Natural killer cell (primary cell): ENCODE measurements at regions not wholly inside any gene's neighbourhood (a gene's known extent, or its start where the extent isn't known, plus 50 kb on each side); places are given as distances from the start of the nearest gene placed in this dataset.

Experiments
- ATAC-seq, 3 donors: fragments of 150-1000 bp in 2 of 3; fragments of 200-7000 bp in 1 of 3; cut with Tn5 transposase; 1 replicate in 1 of 3; 2 replicates in 2 of 3; pipeline ENCODE4 v1.10.0; 2021; ENCODE audit warnings: mild to moderate bottlenecking in 2 of 3, moderate library complexity in 2 of 3
- DNase-seq, 2 donors: peaks; one replicate each; pipeline versions ENCODE4 v3.0.0 to v3.0.0-alpha.2; 2013 to 2021; ENCODE audit warnings: mixed read lengths in 1 of 2
- H3K27ac ChIP-seq: one replicate; pipeline ENCODE4 v1.5.1; 2013; ENCODE audit warnings: mild to moderate bottlenecking, low read length
- H3K27me3 ChIP-seq: one replicate; pipeline ENCODE4 v1.6.1; 2013; ENCODE audit warnings: low read length; ENCODE audit not compliant: control insufficient read depth, insufficient read depth
- H3K36me3 ChIP-seq: one replicate; pipeline ENCODE4 v1.6.1; 2013; ENCODE audit warnings: low read length; ENCODE audit not compliant: control insufficient read depth, insufficient read depth
- H3K4me1 ChIP-seq: one replicate; pipeline ENCODE4 v1.6.1; 2013; ENCODE audit warnings: low read length; ENCODE audit not compliant: control insufficient read depth, insufficient read depth
- H3K4me3 ChIP-seq: one replicate; pipeline ENCODE4 v1.5.1; 2013; ENCODE audit warnings: low read length
- H3K9me3 ChIP-seq: one replicate; pipeline ENCODE4 v1.6.1; 2013; ENCODE audit warnings: low read length; ENCODE audit not compliant: control insufficient read depth, insufficient read depth
- H3K27ac Mint-ChIP-seq, 2 donors: one replicate each; pipeline ENCODE4 v1.8.0; 2022; ENCODE audit warnings: mild to moderate bottlenecking in 2 of 2, mixed read lengths in 2 of 2, moderate library complexity in 1 of 2
- H3K27me3 Mint-ChIP-seq, 2 donors: one replicate each; pipeline ENCODE4 v1.8.0; 2022; ENCODE audit warnings: low read depth in 2 of 2, mixed read lengths in 2 of 2
- H3K36me3 Mint-ChIP-seq: one replicate; pipeline ENCODE4 v1.8.0; 2022; ENCODE audit warnings: mixed read lengths
- H3K4me1 Mint-ChIP-seq, 2 donors: one replicate each; pipeline ENCODE4 v1.8.0; 2022; ENCODE audit warnings: mixed read lengths in 2 of 2
- H3K4me3 Mint-ChIP-seq: one replicate; pipeline ENCODE4 v1.8.0; 2022; ENCODE audit warnings: mild to moderate bottlenecking, moderate library complexity, mixed read lengths
- H3K9me3 Mint-ChIP-seq, 2 donors: one replicate each; pipeline ENCODE4 v1.8.0; 2022; ENCODE audit warnings: mixed read lengths in 2 of 2
- WGBS: methylation state at CpG from one replicate; pipeline ENCODE4 v1.1.7; 2013; ENCODE audit warnings: missing lambda C conversion rate; ENCODE audit not compliant: insufficient coverage; 5-methylcytosine and 5-hydroxymethylcytosine counted together
- intact Hi-C: fragments of 100-400 bp; cut with micrococcal nuclease; formaldehyde crosslinking; loops from one replicate; pipeline ENCODE4 v1.14.2; 2022
- TF ChIP-seq, protein P1 (sequence below): fragments of 200-600 bp; IDR thresholded peaks from one replicate; pipeline ENCODE4 v1.8.0; 2022; ENCODE audit warnings: antibody characterized with exemption

DNA sequence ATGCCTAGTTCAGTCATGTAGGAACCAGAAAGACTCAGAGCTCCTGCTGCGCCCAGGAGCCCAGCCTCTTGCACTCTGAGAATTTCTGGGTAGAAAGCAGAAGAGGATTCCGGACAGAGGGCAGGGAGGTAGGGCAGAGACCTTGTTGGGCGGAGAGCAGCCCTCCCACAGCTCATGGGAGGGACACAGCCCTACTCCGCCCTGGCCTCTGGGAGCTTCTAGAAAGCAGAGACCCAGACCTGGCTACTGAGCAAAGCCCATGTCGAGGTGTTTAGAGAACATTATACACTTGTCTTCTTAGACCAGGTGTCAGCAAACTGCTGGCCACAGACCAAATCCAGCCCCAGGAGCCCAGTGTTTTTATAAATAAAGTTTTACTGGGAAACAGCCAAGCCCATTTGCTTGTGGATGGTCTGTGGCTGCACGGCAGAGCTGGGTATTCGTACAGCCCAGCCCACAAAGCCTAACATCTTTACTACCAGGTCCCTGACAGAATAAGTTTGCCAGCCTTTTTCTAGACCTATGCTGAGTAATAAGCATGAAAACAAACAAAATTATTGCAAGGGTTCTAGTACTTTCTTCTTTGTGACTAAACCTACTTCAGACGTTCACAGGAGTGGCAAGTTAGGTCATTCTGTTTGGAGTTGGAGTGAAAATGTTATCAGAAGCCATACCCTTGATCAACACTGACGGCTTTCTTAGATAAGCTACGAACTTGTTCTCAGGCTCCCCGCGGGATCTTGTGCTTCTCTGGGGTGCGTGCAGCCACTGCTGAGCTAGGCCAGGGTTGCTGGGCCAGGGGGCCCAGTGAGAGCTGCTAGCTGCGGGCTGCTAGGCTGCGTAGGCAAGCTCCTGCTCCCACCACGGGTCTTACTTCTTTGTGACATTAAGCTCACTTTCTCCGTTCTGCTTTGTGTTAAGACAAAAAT is 235.1 kb upstream of the FOXQ1 start:
- no peak overlapping the region for H3K4me3 ChIP-seq
- Mint-ChIP-seq H3K36me3 (no peaks in the 10 kb centered on the region), H3K9me3 (no peaks in the 10 kb centered on the region), H3K4me1 (no peaks in the 10 kb centered on the region), H3K27me3 (peaks cover 4 to 6% of the 10 kb centered on the region in 2 donors), H3K27ac (no peak overlapping the region), H3K4me3 (no peak overlapping the region)
- no peaks in the 10 kb centered on the region for H3K36me3 ChIP-seq
- H3K4me1 ChIP-seq = no peaks in the 10 kb centered on the region
- 84% methylated on average over 17 of the region's 17 CpGs for WGBS
- no peak overlapping the region for H3K27ac ChIP-seq
- ATAC-seq (no peak), DNase-seq (no peak)
- TF ChIP-seq, protein P1, sequence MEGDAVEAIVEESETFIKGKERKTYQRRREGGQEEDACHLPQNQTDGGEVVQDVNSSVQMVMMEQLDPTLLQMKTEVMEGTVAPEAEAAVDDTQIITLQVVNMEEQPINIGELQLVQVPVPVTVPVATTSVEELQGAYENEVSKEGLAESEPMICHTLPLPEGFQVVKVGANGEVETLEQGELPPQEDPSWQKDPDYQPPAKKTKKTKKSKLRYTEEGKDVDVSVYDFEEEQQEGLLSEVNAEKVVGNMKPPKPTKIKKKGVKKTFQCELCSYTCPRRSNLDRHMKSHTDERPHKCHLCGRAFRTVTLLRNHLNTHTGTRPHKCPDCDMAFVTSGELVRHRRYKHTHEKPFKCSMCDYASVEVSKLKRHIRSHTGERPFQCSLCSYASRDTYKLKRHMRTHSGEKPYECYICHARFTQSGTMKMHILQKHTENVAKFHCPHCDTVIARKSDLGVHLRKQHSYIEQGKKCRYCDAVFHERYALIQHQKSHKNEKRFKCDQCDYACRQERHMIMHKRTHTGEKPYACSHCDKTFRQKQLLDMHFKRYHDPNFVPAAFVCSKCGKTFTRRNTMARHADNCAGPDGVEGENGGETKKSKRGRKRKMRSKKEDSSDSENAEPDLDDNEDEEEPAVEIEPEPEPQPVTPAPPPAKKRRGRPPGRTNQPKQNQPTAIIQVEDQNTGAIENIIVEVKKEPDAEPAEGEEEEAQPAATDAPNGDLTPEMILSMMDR = no peak
- no peaks in the 10 kb centered on the region for H3K9me3 ChIP-seq
- H3K27me3 ChIP-seq = no peaks in the 10 kb centered on the region
- intact Hi-C loops = no loop called here

DNA sequence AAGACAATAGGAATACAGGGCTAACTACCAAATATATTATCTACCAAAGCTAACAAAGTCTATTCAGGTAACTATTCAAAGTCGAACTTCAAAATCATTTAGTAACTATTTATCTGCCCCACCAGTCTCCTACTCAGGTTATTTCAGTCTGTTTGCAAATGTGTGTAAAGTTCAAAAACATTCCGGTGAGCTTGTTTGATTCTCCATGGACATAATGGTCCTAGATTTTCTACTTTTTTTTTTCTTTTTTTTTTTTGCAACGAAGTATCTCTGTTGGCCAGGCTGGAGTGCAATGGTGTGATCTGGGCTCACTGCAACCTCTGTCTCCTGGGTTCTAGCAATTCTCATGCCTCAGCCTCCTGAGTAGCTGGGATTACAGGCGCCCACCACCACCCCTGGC is 236.0 kb upstream of the FOXQ1 start:
- H3K27ac ChIP-seq = no peak overlapping the region
- H3K4me1 ChIP-seq = no peaks in the 10 kb centered on the region
- H3K4me3 Mint-ChIP-seq = no peak overlapping the region
- no peaks in the 10 kb centered on the region for H3K27me3 ChIP-seq
- intact Hi-C loops = no loop called here
- TF ChIP-seq, protein P1 = no peak
- H3K27me3 Mint-ChIP-seq = peaks cover 4 to 6% of the 10 kb centered on the region in 2 donors
- ATAC-seq (no peak), DNase-seq (no peak)
- H3K36me3 ChIP-seq = no peaks in the 10 kb centered on the region
- no peaks in the 10 kb centered on the region for H3K36me3 Mint-ChIP-seq
- 79% methylated on average over 4 of the region's 4 CpGs for WGBS
- no peak overlapping the region for H3K27ac Mint-ChIP-seq
- H3K9me3 Mint-ChIP-seq = no peaks in the 10 kb centered on the region
- H3K9me3 ChIP-seq = no peaks in the 10 kb centered on the region
- H3K4me1 Mint-ChIP-seq = no peaks in the 10 kb centered on the region
- no peak overlapping the region for H3K4me3 ChIP-seq

DNA sequence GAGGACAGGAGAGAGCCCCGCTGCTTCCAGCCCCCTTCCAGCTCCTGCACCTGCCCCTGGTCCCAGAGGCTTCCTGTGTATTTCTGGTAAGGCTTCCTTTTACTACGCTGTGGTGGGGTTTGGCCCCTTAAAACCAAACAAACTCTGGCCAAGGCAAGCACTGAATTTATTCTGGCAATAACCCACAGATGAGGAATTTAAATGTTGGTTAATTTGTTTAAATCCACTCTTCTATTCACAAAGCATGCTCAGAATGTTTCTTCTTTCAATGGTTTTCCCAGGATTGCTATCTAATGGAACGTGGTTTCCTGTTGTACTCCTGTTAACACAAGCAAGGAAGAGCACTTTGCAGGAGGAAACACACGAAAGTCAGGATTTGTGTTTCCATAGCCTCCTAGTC is 236.5 kb upstream of the FOXQ1 start:
- peaks cover 6% of the 10 kb centered on the region in 2 donors for H3K27me3 Mint-ChIP-seq
- no peak overlapping the region for H3K27ac ChIP-seq
- no peak overlapping the region for H3K4me3 ChIP-seq
- intact Hi-C loops = no loop called here
- H3K4me1 ChIP-seq = no peaks in the 10 kb centered on the region
- no peaks in the 10 kb centered on the region for H3K9me3 ChIP-seq
- ATAC-seq = no peak
- no peaks in the 10 kb centered on the region for H3K9me3 Mint-ChIP-seq
- DNase-seq = no peak
- H3K36me3 Mint-ChIP-seq = no peaks in the 10 kb centered on the region
- H3K27ac Mint-ChIP-seq = no peak overlapping the region
- no peaks in the 10 kb centered on the region for H3K36me3 ChIP-seq
- TF ChIP-seq, protein P1 = no peak
- H3K4me1 Mint-ChIP-seq = no peaks in the 10 kb centered on the region
- no peak overlapping the region for H3K4me3 Mint-ChIP-seq
- 40% methylated on average over 4 of the region's 4 CpGs for WGBS
- H3K27me3 ChIP-seq = no peaks in the 10 kb centered on the region
